SKM-1 treated with dmso at 0.1 percent for 144 hours (cell line): ENCODE measurements at regions not wholly inside any gene's neighbourhood (a gene's known extent, or its start where the extent isn't known, plus 50 kb on each side); places are given as distances from the start of the nearest gene placed in this dataset.

Source experiments
- DNase-seq: peaks from one replicate; lab custom pipeline; 2025; ENCODE audit not compliant: unreplicated experiment; lab: John Stamatoyannopoulos, UW

- peak; percentile 50 for DNase-seq
Observed at GRCh38 chr17:70230850-70231640, 61.7 kb downstream of the KCNJ2 start.

DNA sequence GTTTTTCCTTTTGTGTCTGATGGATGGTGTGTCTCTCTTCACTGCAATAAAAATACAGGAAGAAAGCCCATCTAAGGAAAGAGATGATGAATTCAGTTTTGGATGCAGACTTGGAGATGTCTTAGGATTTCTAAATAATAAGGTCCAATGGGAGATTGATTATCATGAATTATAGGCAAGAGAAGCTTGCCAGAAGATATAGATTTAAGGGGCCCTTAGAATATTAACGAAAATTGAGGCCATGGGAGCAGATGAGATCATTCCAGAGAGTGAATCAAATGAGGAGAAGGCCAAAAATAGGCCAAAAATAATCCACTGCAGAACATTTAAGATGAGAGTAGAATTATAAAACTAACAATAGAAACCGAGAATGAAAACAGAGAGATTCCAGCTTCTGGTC, 63.1 kb downstream of the KCNJ2 start:
- DNase-seq: no peak

DNA sequence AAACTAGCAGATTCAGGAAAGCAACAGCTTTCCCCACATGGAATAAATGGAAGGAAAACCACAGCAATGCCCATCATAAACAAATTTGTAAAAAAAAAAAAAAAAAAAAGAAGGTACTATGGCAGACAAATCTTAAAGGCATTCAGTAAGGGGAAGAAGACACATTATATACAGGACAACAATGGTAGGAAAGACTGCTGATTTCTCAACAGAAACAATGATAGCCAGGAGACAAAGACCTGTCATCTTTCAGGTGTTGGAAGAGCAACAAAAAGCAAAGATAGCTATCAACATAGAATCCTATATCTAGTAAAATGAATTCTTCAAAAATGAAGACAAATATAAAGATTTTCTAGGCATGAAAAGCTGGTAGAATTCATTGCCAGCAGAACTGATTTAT, 65.9 kb downstream of the KCNJ2 start:
- no peak for DNase-seq

GRCh38 chr17:70238228-70238627, 68.9 kb downstream of the KCNJ2 start:
- DNase-seq: no peak

DNA sequence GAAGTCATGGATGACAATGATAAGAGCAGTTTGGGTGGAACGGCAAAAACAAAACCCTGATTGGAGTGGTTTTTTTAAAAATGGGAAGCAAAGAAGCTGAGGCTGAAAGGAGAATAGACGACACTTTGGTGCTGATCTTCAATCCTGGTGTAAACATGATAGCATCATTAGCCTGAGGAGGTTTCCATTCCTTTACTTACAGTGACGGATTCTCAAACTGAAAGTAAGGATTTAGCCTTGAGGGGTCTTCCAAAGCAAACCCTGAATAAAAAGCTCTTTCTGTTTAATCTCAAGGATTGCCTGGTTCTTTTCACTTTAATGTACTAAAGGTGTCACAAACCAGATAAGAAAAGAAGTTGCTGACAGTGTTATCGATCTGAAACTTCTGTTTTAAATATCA, 69.3 kb downstream of the KCNJ2 start:
- no peak for DNase-seq

GRCh38 chr17:70239391-70239826, 70.1 kb downstream of the KCNJ2 start:
- no peak for DNase-seq

DNA sequence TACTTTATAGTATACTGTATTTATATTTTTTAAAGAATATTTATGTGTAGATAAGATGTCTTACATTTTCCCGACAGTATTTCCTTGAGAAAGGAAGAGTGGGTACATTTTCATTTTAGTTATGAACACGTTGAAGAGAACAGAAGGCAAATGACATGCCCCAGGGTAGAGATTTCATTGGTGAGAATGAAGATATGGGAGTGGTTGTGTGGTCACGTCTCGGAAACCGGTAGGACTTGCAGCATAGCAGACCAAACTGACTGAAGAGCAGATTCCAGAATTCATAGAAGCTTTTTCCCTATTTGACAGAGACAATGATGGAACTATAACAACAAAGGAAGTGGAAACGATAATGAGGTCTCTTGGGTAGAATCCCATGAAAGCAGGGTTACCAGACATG, 71.7 kb downstream of the KCNJ2 start:
- no peak for DNase-seq

- DNase-seq: no peak
Observed at GRCh38 chr17:70242781-70243437, 73.6 kb downstream of the KCNJ2 start.

DNA sequence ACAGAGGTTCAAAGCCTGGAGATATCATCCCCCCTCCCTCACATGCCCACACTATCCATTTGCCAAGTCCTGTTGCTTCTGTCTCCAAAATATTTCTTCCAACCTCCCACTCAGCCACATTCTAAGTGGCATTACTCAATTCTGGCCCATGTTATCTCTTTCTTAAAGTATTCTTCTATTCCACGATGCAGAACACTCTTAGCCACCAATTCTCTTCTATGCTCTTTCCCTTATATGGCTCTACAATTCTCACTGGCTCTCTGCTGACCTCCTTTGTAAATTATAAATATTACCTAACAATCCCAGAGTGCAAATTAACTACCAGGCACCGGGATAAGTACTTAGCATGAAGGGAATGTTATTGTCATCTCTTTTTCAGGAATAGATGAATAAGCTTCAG, 82.4 kb downstream of the KCNJ2 start:
- no peak for DNase-seq

GRCh38 chr17:70254735-70255460, 85.6 kb downstream of the KCNJ2 start:
- no peak for DNase-seq

DNA sequence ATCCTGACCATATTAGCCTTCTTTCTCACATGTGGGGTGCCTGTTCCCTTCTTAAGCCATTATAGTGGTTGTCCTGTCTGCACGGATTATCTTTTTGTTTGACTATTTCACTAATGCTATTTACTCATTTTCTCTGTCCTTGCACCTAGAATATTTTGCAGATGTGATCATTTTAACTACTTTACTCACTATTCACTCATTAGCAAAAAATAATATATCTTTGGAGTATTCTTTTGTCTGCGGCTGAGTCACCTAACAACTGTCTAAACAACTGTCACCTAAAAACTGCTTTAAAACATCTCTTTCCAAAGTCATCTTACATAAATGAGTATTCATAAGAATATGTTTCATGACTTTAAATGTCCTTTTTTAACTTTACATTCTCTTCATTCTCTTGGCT, 87.4 kb downstream of the KCNJ2 start:
- DNase-seq: no peak

GRCh38 chr17:70258465-70258864, 89.1 kb downstream of the KCNJ2 start:
- no peak for DNase-seq

GRCh38 chr17:70259400-70259799, 90.1 kb downstream of the KCNJ2 start:
- DNase-seq: no peak

DNA sequence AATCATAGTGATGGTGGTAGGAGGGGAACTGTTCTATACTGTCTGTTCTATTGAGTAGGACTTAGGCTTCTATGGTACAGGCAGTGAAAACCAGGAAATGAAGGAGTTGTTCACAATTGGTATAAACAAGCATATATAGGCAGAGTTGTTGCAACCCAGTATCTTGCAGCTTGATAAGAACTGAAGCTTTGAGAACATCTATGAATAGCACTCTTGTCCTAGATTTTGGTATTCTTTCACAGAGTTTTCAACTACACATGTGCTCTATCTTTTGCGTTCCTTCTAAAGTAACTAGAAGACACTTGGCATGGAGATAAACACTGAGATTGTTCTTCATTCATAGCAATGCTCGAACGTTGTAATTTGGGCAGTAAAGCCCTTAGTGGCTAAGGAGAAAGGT, 91.8 kb downstream of the KCNJ2 start:
- DNase-seq: no peak

GRCh38 chr17:70265471-70265870, 96.1 kb downstream of the KCNJ2 start:
- no peak for DNase-seq

DNA sequence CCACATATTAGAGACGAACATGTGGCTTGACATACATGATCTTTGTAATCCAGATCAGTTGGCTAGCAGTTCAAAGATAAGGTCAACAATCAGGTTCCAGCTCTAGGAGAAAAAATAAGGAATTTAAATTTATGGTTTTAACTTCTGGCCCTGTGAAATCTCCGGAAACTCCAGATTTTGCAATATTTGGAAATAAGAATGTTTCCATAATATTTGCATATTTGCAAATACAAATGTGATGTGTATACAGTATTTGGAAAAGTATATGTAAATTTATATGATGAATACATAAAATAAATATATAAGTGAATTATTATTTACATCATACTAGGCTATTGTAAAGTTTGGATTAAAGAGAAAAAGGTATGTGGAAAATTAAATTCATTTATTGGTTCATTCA, 97.1 kb downstream of the KCNJ2 start:
- no peak for DNase-seq

DNA sequence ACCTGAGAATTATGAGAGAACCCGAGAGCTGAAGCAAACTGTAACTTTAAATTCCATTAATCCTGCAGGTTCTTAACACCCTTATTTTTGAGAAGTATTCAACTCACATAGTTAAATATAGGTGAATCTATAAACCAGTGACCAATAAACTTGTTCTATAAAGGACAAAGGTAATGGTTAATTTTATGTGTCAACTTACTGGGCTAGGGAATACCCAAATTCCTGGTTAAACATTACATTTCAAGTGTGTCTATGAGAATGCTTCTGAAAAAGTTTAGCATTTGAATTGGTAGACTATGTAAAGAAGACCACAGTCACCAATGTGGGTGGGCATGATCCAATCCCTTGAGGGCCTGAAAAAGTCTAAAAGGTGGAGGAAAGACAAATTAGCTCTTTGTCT, 99.1 kb downstream of the KCNJ2 start:
- DNase-seq: no peak

DNA sequence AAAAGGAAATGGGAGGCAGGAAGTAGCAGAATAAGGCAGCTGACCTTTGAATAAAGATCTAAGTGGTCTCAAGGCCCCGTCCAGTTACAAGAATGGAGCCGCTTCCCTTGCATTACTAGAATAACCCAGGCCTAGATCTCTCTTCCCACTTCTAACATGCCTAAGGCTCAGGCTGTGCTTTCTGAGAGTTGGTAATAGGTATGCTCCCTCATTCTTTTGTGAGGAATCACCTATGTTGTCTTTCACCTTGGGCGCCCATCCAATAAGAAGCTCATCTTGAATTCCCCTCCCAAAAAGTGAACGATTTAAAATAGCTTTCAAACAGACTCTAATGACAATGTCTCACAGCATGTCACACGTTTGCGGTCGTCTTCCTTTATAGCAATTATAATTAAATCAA, 101.2 kb downstream of the KCNJ2 start:
- DNase-seq: no peak

DNA sequence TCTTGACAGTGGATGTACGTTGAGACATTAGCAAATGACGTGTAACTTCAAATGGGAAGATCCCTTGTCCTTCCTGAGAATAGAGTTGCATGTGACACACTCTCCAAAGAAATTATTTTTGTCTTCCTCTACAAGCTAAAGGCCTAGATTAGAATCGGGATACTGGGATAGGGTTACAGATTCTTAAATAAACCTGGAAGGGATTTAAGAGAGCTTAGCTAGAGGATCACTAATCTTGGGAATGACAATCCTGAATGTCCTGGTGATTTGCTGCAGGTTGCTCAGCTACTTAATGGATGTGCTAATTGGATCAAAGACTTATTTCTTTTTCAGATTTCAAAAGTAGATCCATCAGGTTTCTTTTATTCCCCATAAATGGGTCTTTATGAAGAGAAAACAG, 101.9 kb downstream of the KCNJ2 start:
- DNase-seq: no peak

GRCh38 chr17:70271672-70272071, 102.3 kb downstream of the KCNJ2 start:
- no peak for DNase-seq

DNA sequence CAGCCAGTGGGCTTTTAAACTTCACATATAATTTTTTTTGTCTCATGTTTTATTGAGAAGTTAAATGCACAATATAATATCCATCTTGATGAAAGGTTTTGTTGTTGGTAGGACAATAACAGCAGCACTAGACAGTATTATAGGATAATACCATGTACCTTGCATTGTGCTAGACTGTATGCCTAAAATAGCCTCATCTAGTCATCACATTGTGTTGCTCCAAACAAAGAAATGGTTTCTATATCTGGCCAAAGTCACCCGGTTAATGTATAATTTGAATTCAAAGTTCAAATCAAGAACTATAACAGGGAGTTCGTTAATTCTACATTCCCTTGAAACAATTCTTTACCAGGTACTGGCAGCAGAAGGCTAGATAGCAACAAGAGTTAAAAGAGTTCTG, 104.9 kb downstream of the KCNJ2 start:
- no peak for DNase-seq

DNA sequence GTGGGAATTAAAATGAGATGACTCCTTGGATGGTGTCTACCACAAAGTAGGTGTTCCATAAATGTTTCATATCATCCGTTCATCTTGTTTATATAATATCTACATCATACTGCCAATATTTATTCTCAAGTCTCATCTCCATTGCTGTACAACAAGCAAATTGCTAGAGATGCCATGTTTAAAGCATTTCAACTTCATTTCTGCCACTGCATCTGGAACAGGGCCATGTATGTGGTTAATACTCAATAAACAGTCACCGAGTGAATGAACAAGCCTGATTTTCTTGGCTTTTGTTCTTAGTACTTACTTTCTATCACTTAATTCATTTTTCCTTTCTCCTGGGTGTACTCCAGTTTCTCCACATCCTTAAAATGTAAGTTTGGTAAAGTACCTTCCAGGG, 107.6 kb downstream of the KCNJ2 start:
- no peak for DNase-seq
